GM12878 (cell line): ENCODE measurements at regions not wholly inside any gene's neighbourhood (a gene's known extent, or its start where the extent isn't known, plus 50 kb on each side); places are given as distances from the start of the nearest gene placed in this dataset.

Experiments used
- ATAC-seq: fragments of 200-7000 bp; cut with Tn5 transposase; 3 replicates; pipeline ENCODE4 v1.9.1; 2020; ENCODE audit warnings: mild to moderate bottlenecking, moderate library complexity
- BruUV-seq: library from RNA; stranded (reverse); fragments of 400-500 nt; replicated peaks from 2 replicates; lab custom pipeline; 2021; lab: Mats Ljungman, UMichigan
- CTCF ChIA-PET: fragments of 300-600 bp; sonication (Branson Sonifier 250); formaldehyde crosslinking; extraction: SDS; loops from one replicate; lab custom pipeline; 2021; ENCODE audit warnings: inconsistent platforms; lab: Yijun Ruan, JAX
- POLR2A ChIA-PET: fragments of 350-600 bp; formaldehyde crosslinking; extraction: SDS; loops from one replicate; lab custom pipeline; 2021; ENCODE audit warnings: inconsistent platforms; lab: Charles Lee
- RAD21 ChIA-PET: fragments of 300-600 bp; sonication (Branson Sonifier 250); formaldehyde crosslinking; loops from one replicate; lab custom pipeline; 2023; ENCODE audit warnings: antibody characterized with exemption; ENCODE audit not compliant: unreplicated experiment; lab: Charles Lee
- SMC1A ChIA-PET: fragments of 300-600 bp; sonication (Branson Sonifier 250); formaldehyde crosslinking; loops from one replicate; lab custom pipeline; 2023; ENCODE audit not compliant: unreplicated experiment, uncharacterized antibody; lab: Charles Lee
- DNase-seq: peaks from one replicate; pipeline ENCODE4 v3.0.0-alpha.2; 2011; ENCODE audit warnings: low read depth, low spot score
- FAIRE-seq: peaks from 3 replicates; lab custom pipeline; 2011; peaks lifted over from hg19 to GRCh38; lab: Jason Lieb, UNC
- H2AFZ ChIP-seq: 2 replicates; pipeline ENCODE4 v1.6.0; 2011; ENCODE audit warnings: low read depth, low read length, control low read depth; ENCODE audit not compliant: control insufficient read depth
- H3K27ac ChIP-seq: 2 replicates; pipeline ENCODE4 v1.5.1; 2011; ENCODE audit warnings: control low read depth; ENCODE audit not compliant: control insufficient read depth, insufficient read depth
- H3K27me3 ChIP-seq, 2 experiments: replicated peaks in 1 of 2; 2 replicates each; pipeline versions ENCODE4 v1.6.0 to v1.6.1; 2011; ENCODE audit warnings: low read length in 1 of 2; ENCODE audit not compliant: control insufficient read depth in 2 of 2, insufficient read depth in 2 of 2
- H3K36me3 ChIP-seq, 2 experiments: 2 replicates each; pipeline ENCODE4 v1.5.1; 2011; ENCODE audit warnings: low read length in 1 of 2; ENCODE audit not compliant: control insufficient read depth in 2 of 2, insufficient read depth in 2 of 2
- H3K4me1 ChIP-seq: 2 replicates; pipeline ENCODE4 v1.6.1; 2011; ENCODE audit warnings: mild to moderate bottlenecking, low read length, moderate library complexity, mixed read lengths; ENCODE audit not compliant: control insufficient read depth, insufficient read depth
- H3K4me2 ChIP-seq: 2 replicates; pipeline ENCODE4 v1.6.0; 2011; ENCODE audit warnings: control low read depth; ENCODE audit not compliant: control insufficient read depth, insufficient read depth
- H3K4me3 ChIP-seq: fragments of 200-600 bp; sonication (generic); 2 replicates; pipeline ENCODE4 v1.5.1; 2016
- H3K79me2 ChIP-seq: 2 replicates; pipeline ENCODE4 v1.6.0; 2011; ENCODE audit warnings: low read length; ENCODE audit not compliant: control insufficient read depth, insufficient read depth
- H3K9ac ChIP-seq: 2 replicates; pipeline ENCODE4 v1.8.0; 2011; ENCODE audit warnings: low read length, control low read depth, mixed read lengths; ENCODE audit not compliant: control insufficient read depth, insufficient read depth
- H3K9me3 ChIP-seq: replicated peaks from 3 replicates; pipeline ENCODE4 v1.5.1; 2011; ENCODE audit warnings: mild to moderate bottlenecking, low read length; ENCODE audit not compliant: control insufficient read depth, insufficient read depth
- H4K20me1 ChIP-seq: 2 replicates; pipeline ENCODE4 v1.6.0; 2011; ENCODE audit not compliant: control insufficient read depth, insufficient read depth
- EED ChIP-seq: sonication (generic); IDR thresholded peaks from 2 replicates; pipeline ENCODE4 v1.6.1; 2016; ENCODE audit warnings: antibody characterized with exemption, low read depth
- MLLT1 ChIP-seq: fragments of 450-650 bp; IDR thresholded peaks from 2 replicates; pipeline ENCODE4 v1.6.1; 2016; ENCODE audit warnings: mild to moderate bottlenecking
- MTA2 ChIP-seq: fragments of 450-650 bp; IDR thresholded peaks from 2 replicates; pipeline ENCODE4 v1.6.1; 2016; ENCODE audit warnings: low read depth, mild to moderate bottlenecking, moderate library complexity
- MXI1 ChIP-seq: fragments of 150-350 bp; IDR thresholded peaks from 2 replicates; pipeline ENCODE4 v1.6.1; 2011; ENCODE audit warnings: low read depth, mild to moderate bottlenecking, inconsistent platforms, low read length, improper control_type of control experiment
- SKIL ChIP-seq: fragments of 450-650 bp; IDR thresholded peaks from 2 replicates; pipeline ENCODE4 v1.6.1; 2017; ENCODE audit warnings: mild to moderate bottlenecking, low read depth, inconsistent platforms; ENCODE audit not compliant: poor library complexity, severe bottlenecking
- SPI1 ChIP-seq: IDR thresholded peaks from 2 replicates; pipeline ENCODE4 v1.6.1; 2011; ENCODE audit warnings: low read depth, mild to moderate bottlenecking, low read length, moderate library complexity, borderline replicate concordance; ENCODE audit not compliant: insufficient read depth
- TAF1 ChIP-seq: IDR thresholded peaks from 2 replicates; pipeline ENCODE4 v1.6.1; 2011; ENCODE audit warnings: mild to moderate bottlenecking, low read depth, low read length, borderline replicate concordance
- ZBTB4 ChIP-seq: fragments of 450-650 bp; formaldehyde crosslinking; IDR thresholded peaks from 2 replicates; pipeline ENCODE4 v1.4.0; 2022; ENCODE audit warnings: mild to moderate bottlenecking, moderate library complexity
- ZNF687 ChIP-seq: fragments of 450-650 bp; IDR thresholded peaks from 2 replicates; pipeline ENCODE4 v1.6.1; 2017; ENCODE audit warnings: mild to moderate bottlenecking, moderate library complexity
- WGBS: methylation state at CpG from one replicate; pipeline ENCODE4 v1.1.6; 2016; ENCODE audit warnings: low lambda C conversion rate; ENCODE audit not compliant: insufficient replicate concordance, insufficient coverage; ENCODE audit errors: missing lambda C conversion rate; 5-methylcytosine and 5-hydroxymethylcytosine counted together
- in situ Hi-C: fragments of 300-500 bp; cut with MboI; formaldehyde crosslinking; loops from 9 replicates; pipeline ENCODE4 v1.14.3; 2018; ENCODE audit warnings: mixed read lengths
- intact Hi-C: fragments of 100-400 bp; cut with micrococcal nuclease; formaldehyde crosslinking; loops from one replicate; pipeline ENCODE4 v1.14.2; 2022; ENCODE audit not compliant: unreplicated experiment

GRCh38 chr5:44881266-44881665 lies 72.5 kb downstream of the MRPS30 start (continued):
- TF ChIP-seq MLLT1 (no peak), MXI1 (no peak), ZBTB4 (CRISPR knock-in tag) (no peak), EED (no peak)
- TF ChIP-seq, all 136 proteins: peak for 0

- intact Hi-C loops, result no loop called here
- Histone ChIP-seq H3K4me1 (peaks cover 3% of the 10 kb centered on the region; the same call in 1 of the 2 replicates), H3K9ac (no peak overlapping the region), H3K36me3 (no peaks in the 10 kb centered on the region), H3K27me3 (no peaks in the 10 kb centered on the region), H2AFZ (no peak overlapping the region), H3K9me3 (no peaks in the 10 kb centered on the region; the same call in 2 of the 3 replicates), H3K4me2 (no peak overlapping the region), H3K4me3 (no peak overlapping the region), H3K79me2 (no peaks in the 10 kb centered on the region), H3K27ac (no peak overlapping the region), H4K20me1 (no peaks in the 10 kb centered on the region)
- DNase-seq (no peak), ATAC-seq (no peak), FAIRE-seq (no peak)
- ChIA-PET CTCF (no interaction called here), POLR2A (no interaction called here), RAD21 (no interaction called here), SMC1A (interaction anchor here (1.2 kb wide), 1 partner anchor 26 kb away, joined by 3 read pairs; no protein-coding TSS in a partner anchor)
- TF ChIP-seq TAF1 (no peak), ZNF687 (no peak), MTA2 (no peak), SKIL (no peak), SPI1 (no peak)
- BruUV-seq, result no TSS peak
- in situ Hi-C loops, result no loop called here
- 80% methylated on average over 9 of the region's 26 CpGs for WGBS
Measured at GRCh38 chr5:44884036-44884435, 75.3 kb downstream of the MRPS30 start.
